H1 (cell line): ENCODE measurements at regions not wholly inside any gene's neighbourhood (a gene's known extent, or its start where the extent isn't known, plus 50 kb on each side); places are given as distances from the start of the nearest gene placed in this dataset.

Source experiments
- EP300 ChIP-seq, 2 experiments: IDR thresholded peaks; 1 replicate in 1 of 2; 2 replicates in 1 of 2; pipeline ENCODE4 v1.6.1; 2011 to 2012; ENCODE audit warnings: low read depth in 2 of 2, low read length in 2 of 2, mild to moderate bottlenecking in 2 of 2, borderline replicate concordance in 1 of 2, inconsistent platforms in 1 of 2, moderate library complexity in 1 of 2
- EZH2 ChIP-seq: fragments of 200-600 bp; sonication (generic); IDR thresholded peaks from 2 replicates; pipeline ENCODE4 v1.7.1; 2012; ENCODE audit warnings: low read depth, mild to moderate bottlenecking, moderate library complexity, low read length, inconsistent platforms; ENCODE audit not compliant: severe bottlenecking
- TF ChIP-seq, protein P1 (sequence below), 3 experiments: IDR thresholded peaks; 1 replicate in 2 of 3; 2 replicates in 1 of 3; pipeline versions ENCODE4 v1.5.1 to v1.6.1; 2011; ENCODE audit warnings: low read length in 3 of 3, mild to moderate bottlenecking in 3 of 3, inconsistent platforms in 2 of 3, low read depth in 1 of 3, moderate library complexity in 1 of 3; ENCODE audit not compliant: insufficient read depth in 1 of 3; ENCODE audit errors: control extremely low read depth in 1 of 3

- TF ChIP-seq EZH2 (no peak), EP300 (IDR thresholded peaks at IDR 0.05; ENCODE audit: borderline replicate concordance in 1 of 2, low read depth in 2 of 2, low read length in 2 of 2) (no peak)
- TF ChIP-seq, protein P1, sequence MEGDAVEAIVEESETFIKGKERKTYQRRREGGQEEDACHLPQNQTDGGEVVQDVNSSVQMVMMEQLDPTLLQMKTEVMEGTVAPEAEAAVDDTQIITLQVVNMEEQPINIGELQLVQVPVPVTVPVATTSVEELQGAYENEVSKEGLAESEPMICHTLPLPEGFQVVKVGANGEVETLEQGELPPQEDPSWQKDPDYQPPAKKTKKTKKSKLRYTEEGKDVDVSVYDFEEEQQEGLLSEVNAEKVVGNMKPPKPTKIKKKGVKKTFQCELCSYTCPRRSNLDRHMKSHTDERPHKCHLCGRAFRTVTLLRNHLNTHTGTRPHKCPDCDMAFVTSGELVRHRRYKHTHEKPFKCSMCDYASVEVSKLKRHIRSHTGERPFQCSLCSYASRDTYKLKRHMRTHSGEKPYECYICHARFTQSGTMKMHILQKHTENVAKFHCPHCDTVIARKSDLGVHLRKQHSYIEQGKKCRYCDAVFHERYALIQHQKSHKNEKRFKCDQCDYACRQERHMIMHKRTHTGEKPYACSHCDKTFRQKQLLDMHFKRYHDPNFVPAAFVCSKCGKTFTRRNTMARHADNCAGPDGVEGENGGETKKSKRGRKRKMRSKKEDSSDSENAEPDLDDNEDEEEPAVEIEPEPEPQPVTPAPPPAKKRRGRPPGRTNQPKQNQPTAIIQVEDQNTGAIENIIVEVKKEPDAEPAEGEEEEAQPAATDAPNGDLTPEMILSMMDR (IDR thresholded peaks at IDR 0.05; ENCODE audit: control extremely low read depth in 1 of 3, insufficient read depth in 1 of 3, low read depth in 1 of 3, low read length in 3 of 3): no peak
These were observed 161.9 kb upstream of the MEOX2 start for GRCh38 chr7:15848362-15848761.
